DMS79 treated with DMSO at 0.1 percent for 48 hours (cell line): ENCODE measurements at regions not wholly inside any gene's neighbourhood (a gene's known extent, or its start where the extent isn't known, plus 50 kb on each side); places are given as distances from the start of the nearest gene placed in this dataset.
A peak's percentile ranks its signal among the peaks of the same experiment; 100 is the strongest.
"Not testable (repeated sequence)": the region's sequence is repeated elsewhere in the genome, so short reads cannot be mapped to it uniquely, and the experiment has no call there.

Experiments
- DNase-seq: peaks from one replicate; lab custom pipeline; 2025; lab: John Stamatoyannopoulos, UW

- no peak for DNase-seq
Measured at GRCh38 chr12:67535176-67535575, 113.4 kb upstream of the DYRK2 start.

GRCh38 chr12:67535971-67536370, 112.6 kb upstream of the DYRK2 start:
- DNase-seq, result no peak

- no peak for DNase-seq
Measured at GRCh38 chr12:67539329-67539728, 109.2 kb upstream of the DYRK2 start.

- no peak for DNase-seq
Measured at GRCh38 chr12:67539946-67540345, 108.6 kb upstream of the DYRK2 start.

- peak; percentile 59 for DNase-seq
Measured at GRCh38 chr12:67540920-67541624, 107.5 kb upstream of the DYRK2 start.

GRCh38 chr12:67541625-67541991, 106.9 kb upstream of the DYRK2 start:
- peak; percentile 64 for DNase-seq

GRCh38 chr12:67543021-67543770, 105.3 kb upstream of the DYRK2 start:
- no peak for DNase-seq

- DNase-seq, result no peak
Measured at GRCh38 chr12:67545298-67545697, 103.2 kb upstream of the DYRK2 start.

- DNase-seq, result no peak
Measured at GRCh38 chr12:67546746-67547145, 101.8 kb upstream of the DYRK2 start.

- not testable (repeated sequence) for DNase-seq
Measured at GRCh38 chr12:67555075-67555717, 93.3 kb upstream of the DYRK2 start.

- DNase-seq, result no peak
Measured at GRCh38 chr12:67558775-67559174, 89.8 kb upstream of the DYRK2 start.

- DNase-seq, result no peak
Measured at GRCh38 chr12:67559751-67560150, 88.8 kb upstream of the DYRK2 start.

GRCh38 chr12:67562513-67563287, 85.8 kb upstream of the DYRK2 start:
- no peak for DNase-seq

GRCh38 chr12:67568055-67568454, 80.5 kb upstream of the DYRK2 start:
- DNase-seq, result no peak

- no peak for DNase-seq
Measured at GRCh38 chr12:67572492-67572891, 76.1 kb upstream of the DYRK2 start.

GRCh38 chr12:67573566-67573965, 75.0 kb upstream of the DYRK2 start:
- no peak for DNase-seq

- no peak for DNase-seq
Measured at GRCh38 chr12:67578976-67579661, 69.4 kb upstream of the DYRK2 start.

- no peak for DNase-seq
Measured at GRCh38 chr12:67579662-67580003, 68.9 kb upstream of the DYRK2 start.

GRCh38 chr12:67582238-67582834, 66.2 kb upstream of the DYRK2 start:
- no peak for DNase-seq

- no peak for DNase-seq
Measured at GRCh38 chr12:67582844-67583243, 65.7 kb upstream of the DYRK2 start.

GRCh38 chr12:67586951-67587350, 61.6 kb upstream of the DYRK2 start:
- no peak for DNase-seq

- DNase-seq, result no peak
Measured at GRCh38 chr12:67589078-67589477, 59.5 kb upstream of the DYRK2 start.
